ENCODE measurements at regions not wholly inside any gene's neighbourhood (a gene's known extent, or its start where the extent isn't known, plus 50 kb on each side); places are given as distances from the start of the nearest gene placed in this dataset.
"Not testable (repeated sequence)": the region's sequence is repeated elsewhere in the genome, so short reads cannot be mapped to it uniquely, and the experiment has no call there.

DNA sequence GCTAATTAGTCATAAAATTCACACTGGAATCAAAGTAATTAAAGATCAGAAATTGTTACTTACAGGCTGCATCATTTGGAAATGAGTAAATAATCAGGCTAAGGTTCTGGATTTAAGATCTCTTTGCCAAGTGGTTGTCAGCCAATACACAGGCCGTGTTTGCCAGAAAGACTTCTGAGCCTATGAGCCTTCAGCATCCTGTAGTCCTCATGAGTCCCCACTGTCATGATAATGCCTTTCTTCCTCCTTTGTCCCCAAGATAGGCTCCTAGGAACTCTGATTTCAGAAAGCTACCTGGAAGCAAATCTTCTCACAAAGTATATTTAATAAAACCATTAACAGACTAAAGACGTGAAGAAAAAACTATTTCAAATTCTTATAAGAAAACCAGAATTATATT, 810.5 kb downstream of the DNAH5 start:
- TF ChIP-seq, protein P1, sequence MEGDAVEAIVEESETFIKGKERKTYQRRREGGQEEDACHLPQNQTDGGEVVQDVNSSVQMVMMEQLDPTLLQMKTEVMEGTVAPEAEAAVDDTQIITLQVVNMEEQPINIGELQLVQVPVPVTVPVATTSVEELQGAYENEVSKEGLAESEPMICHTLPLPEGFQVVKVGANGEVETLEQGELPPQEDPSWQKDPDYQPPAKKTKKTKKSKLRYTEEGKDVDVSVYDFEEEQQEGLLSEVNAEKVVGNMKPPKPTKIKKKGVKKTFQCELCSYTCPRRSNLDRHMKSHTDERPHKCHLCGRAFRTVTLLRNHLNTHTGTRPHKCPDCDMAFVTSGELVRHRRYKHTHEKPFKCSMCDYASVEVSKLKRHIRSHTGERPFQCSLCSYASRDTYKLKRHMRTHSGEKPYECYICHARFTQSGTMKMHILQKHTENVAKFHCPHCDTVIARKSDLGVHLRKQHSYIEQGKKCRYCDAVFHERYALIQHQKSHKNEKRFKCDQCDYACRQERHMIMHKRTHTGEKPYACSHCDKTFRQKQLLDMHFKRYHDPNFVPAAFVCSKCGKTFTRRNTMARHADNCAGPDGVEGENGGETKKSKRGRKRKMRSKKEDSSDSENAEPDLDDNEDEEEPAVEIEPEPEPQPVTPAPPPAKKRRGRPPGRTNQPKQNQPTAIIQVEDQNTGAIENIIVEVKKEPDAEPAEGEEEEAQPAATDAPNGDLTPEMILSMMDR (IDR thresholded peaks at IDR 0.05; ENCODE audit: insufficient read depth, low read depth, low read length): no peak
- H3K4me3 ChIP-seq (ENCODE audit: low read depth, low read length): no peak overlapping the region
- DNase-seq (ENCODE audit: low read depth): no peak

DNA sequence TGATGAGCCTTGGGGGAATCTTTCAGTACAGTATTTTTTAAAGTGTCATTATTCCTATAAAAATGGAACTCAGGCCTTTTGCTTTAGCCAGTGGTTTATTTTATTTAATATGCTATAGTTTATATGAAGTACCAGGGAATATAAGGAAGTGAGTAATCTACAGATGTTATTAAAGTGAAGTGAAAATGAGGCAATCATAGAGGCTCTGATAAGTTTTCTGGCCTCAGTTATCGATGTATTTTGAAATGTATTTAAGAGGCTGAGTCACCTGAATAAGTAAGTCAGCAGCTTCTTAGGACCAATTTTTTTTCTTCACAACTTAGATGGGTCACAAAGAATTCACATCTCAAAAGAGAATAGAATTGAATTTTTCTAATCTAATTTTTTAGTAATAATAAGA, 829.0 kb downstream of the DNAH5 start:
- H3K4me3 ChIP-seq (ENCODE audit: low read depth, low read length): no peak overlapping the region
- TF ChIP-seq, protein P1 (IDR thresholded peaks at IDR 0.05; ENCODE audit: insufficient read depth, low read depth, low read length): no peak
- DNase-seq (ENCODE audit: low read depth): no peak

DNA sequence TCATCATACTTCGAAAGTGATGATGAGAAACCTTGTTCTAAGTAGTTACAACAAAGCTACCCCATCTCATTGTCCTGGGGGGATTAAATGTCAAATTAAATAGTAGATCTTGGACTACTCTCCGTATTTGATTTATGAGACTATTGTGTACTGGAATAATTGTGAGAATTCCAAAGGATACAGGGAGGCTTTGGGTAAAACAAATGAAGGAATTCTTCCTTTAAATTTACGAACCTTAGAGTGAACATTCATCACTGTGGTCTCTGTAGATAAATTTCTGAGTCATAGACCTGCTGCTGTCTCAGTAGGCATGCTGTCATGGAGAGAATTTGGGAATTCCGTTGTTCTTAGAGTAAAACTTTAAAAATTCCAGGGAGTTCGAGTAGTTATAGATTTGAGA, 836.2 kb downstream of the DNAH5 start:
- no peak overlapping the region for H3K4me3 ChIP-seq (ENCODE audit: low read depth, low read length)
- DNase-seq (ENCODE audit: low read depth): no peak
- TF ChIP-seq, protein P1 (IDR thresholded peaks at IDR 0.05; ENCODE audit: insufficient read depth, low read depth, low read length): no peak

DNA sequence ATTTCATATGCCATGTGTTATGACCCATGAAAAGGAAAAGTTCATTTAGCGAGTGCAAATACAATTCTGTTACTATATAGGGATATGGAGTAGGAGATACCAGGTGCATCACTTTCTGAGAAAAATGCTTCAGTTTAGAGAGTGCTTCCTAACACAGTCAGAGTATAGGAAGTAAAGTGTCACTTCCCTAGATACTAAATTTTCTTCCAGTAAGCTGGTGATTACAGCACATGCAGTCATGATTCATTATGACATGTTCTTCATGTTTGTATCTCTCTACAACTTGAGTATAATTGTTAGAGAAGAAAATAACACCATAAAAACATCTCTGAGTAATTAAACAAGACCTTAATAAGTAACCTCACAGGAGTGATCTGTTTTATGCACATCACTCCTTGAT, 837.0 kb downstream of the DNAH5 start:
- TF ChIP-seq, protein P1 (IDR thresholded peaks at IDR 0.05; ENCODE audit: insufficient read depth, low read depth, low read length): no peak
- DNase-seq (ENCODE audit: low read depth): no peak
- no peak overlapping the region for H3K4me3 ChIP-seq (ENCODE audit: low read depth, low read length)

DNA sequence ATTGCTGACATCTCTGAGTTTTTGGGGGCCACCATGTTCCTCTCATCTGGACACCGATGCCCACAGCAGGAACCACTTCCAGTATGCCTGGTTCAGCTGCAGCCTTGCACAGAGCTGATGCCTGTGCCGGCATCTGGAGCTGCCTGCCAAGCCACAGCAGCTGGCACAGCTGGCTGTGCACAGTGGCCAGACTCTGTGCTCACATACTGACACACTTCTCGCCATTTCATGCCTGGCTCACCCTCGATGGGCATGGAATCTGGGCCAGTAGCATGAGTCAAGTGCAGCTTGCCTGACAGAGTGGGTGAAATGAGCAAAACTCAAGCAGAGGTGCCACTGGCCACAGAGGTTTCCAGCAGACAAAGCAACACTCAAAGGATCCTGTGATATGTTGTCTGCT, 863.4 kb downstream of the DNAH5 start:
- no peak overlapping the region for H3K4me3 ChIP-seq (ENCODE audit: low read depth, low read length)
- DNase-seq (ENCODE audit: low read depth): no peak
- TF ChIP-seq, protein P1 (IDR thresholded peaks at IDR 0.05; ENCODE audit: insufficient read depth, low read depth, low read length): no peak

DNA sequence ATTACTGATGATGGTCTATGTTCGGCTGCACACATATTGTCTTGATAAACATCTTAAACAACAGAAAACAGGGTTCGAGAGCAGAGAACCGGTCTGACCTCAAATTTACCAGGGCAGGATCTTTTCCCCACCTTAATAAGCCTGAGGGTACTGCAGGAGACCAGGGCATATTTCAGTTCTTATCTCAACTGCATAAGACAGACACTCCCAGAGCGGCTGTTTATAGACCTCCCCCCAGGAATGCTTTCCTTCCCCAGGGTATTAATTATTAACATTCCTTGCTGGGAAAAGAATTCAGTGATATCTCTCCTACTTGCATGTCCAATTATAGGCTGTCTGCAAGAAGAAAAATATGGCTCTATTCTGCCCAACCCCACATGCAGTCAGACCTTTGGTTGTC, 871.6 kb downstream of the DNAH5 start:
- H3K4me3 ChIP-seq (ENCODE audit: low read depth, low read length); DNase-seq (ENCODE audit: low read depth): not testable (repeated sequence)

DNA sequence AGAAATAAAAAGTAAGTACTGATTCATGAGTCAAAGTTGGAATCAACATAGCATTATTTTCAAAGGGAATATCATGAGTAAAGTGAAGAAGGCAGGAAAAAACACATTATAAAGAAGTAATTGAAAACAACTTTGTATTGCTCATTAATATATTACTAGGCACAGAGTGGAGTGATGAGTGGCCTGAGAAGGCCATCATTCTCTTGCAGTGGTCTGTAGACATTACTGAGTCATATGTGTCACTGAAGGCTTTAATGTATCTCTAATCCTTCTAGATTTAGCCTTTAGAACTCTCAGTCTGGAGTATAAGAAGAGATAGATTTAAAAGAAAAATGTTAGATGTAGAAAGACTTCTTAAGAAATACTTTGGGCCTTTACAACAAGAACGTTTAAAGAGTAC, 881.4 kb downstream of the DNAH5 start:
- H3K4me3 ChIP-seq (ENCODE audit: low read depth, low read length): no peak overlapping the region
- TF ChIP-seq, protein P1 (IDR thresholded peaks at IDR 0.05; ENCODE audit: insufficient read depth, low read depth, low read length): no peak

More for the DNA sequence above, 881.4 kb downstream of the DNAH5 start:
- DNase-seq (ENCODE audit: low read depth): no peak

Data from fibroblast of villous mesenchyme (primary cell).